ENCODE measurements at regions not wholly inside any gene's neighbourhood (a gene's known extent, or its start where the extent isn't known, plus 50 kb on each side); places are given as distances from the start of the nearest gene placed in this dataset.

DNA sequence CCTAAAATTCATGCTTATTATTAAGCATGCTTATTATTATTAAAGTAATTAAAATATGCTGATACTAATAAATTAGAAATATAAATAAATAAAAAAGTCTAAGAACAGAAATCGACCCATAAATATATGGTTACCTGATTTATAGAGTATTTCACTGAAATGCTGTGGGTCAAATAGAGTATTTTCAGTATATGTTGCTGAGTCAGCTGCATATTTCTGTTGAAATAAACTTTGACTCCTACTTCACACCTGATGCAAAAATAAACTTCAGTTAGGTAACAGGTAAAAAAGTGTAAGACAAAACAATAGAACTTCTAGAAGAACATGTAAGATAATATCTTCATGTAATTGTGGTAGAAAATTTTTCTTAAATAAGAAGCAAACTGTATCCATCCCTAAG, 967.9 kb downstream of the TRHDE start:
- Histone ChIP-seq H4K5ac (ENCODE audit: insufficient read length, low read depth, low read length) (no peak overlapping the region), H3K56ac (ENCODE audit: insufficient read length, low read depth, low read length) (no peak overlapping the region), H3K9me3 (ENCODE audit: control insufficient read depth, low read depth, low read length) (no peaks in the 10 kb centered on the region), H2BK20ac (ENCODE audit: low read depth, low read length, poor library complexity, severe bottlenecking) (no peak overlapping the region), H2AFZ (ENCODE audit: low read length) (no peak overlapping the region), H3K4me1 (ENCODE audit: insufficient read depth, low read length) (no peaks in the 10 kb centered on the region), H4K8ac (replicated peaks; ENCODE audit: insufficient read length, low read depth, low read length) (no peak overlapping the region), H3T11ph (ENCODE audit: low read length) (no peak overlapping the region), H3K27ac (ENCODE audit: insufficient read length, low read depth, low read length) (no peak overlapping the region), H2BK12ac (ENCODE audit: insufficient read length, low read depth, low read length) (no peak overlapping the region), H4K91ac (ENCODE audit: insufficient read length, low read depth, low read length) (no peak overlapping the region), H3K4ac (ENCODE audit: low read depth, low read length) (no peak overlapping the region), H3K79me1 (ENCODE audit: insufficient read depth, low read depth, low read length, poor library complexity, severe bottlenecking) (no peaks in the 10 kb centered on the region), H2BK120ac (ENCODE audit: low read depth, low read length, poor library complexity, severe bottlenecking) (no peak overlapping the region), H3K79me2 (ENCODE audit: insufficient read depth, low read length) (no peaks in the 10 kb centered on the region), H2BK5ac (ENCODE audit: insufficient read length, low read length) (no peak overlapping the region), H3K14ac (ENCODE audit: insufficient read depth, low read length) (no peak overlapping the region), H3K23ac (ENCODE audit: insufficient read length, low read depth, low read length) (no peak overlapping the region), H4K20me1 (ENCODE audit: control insufficient read depth, insufficient read depth, insufficient read length) (no peaks in the 10 kb centered on the region), H3K27me3 (ENCODE audit: insufficient read depth, low read length) (no peaks in the 10 kb centered on the region), H2BK15ac (ENCODE audit: low read depth, low read length) (no peak overlapping the region), H3K23me2 (ENCODE audit: insufficient read length, low read depth, low read length, poor library complexity, severe bottlenecking) (no peaks in the 10 kb centered on the region), H3K4me2 (ENCODE audit: insufficient read depth, insufficient read length, low read length) (no peak overlapping the region), H2AK5ac (ENCODE audit: insufficient read length, low read length) (no peak overlapping the region), H3K18ac (ENCODE audit: insufficient read length, low read depth, low read length) (no peak overlapping the region), H3K9ac (ENCODE audit: extremely low read depth, insufficient read length, low read length) (no peak overlapping the region)
- peaks cover 0 to 6% of the 10 kb centered on the region in 2 experiments; a peak in 2 of 4 replicates for H3K4me1 Mint-ChIP-seq
- H3K36me3 Mint-ChIP-seq (ENCODE audit: insufficient read depth in 1 of 3, low read depth in 3 of 3): peaks cover 0 to 8% (median 6%) of the 10 kb centered on the region in 3 experiments; a peak in 4 of 7 replicates
- no peak overlapping the region for H3K4me3 Mint-ChIP-seq
- no peak overlapping the region for H3K27ac Mint-ChIP-seq
- no CpG with 5 or more reads among the region's 1 CpG for WGBS (ENCODE audit: extremely low coverage, insufficient read length, low lambda C conversion rate)
- DNase-seq: no peak
- no peaks in the 10 kb centered on the region for H3K27me3 Mint-ChIP-seq (ENCODE audit: low read depth)
- no peak for TF ChIP-seq CTCF (conservative IDR thresholded peaks at IDR 0.05)
- peaks cover 3 to 8% of the 10 kb centered on the region in 2 experiments; a peak in 4 of 5 replicates for H3K9me3 Mint-ChIP-seq

Measured in H9 (cell line).